ENCODE measurements at regions not wholly inside any gene's neighbourhood (a gene's known extent, or its start where the extent isn't known, plus 50 kb on each side); places are given as distances from the start of the nearest gene placed in this dataset.

- TF ChIP-seq CTCF (IDR thresholded peaks at IDR 0.05) = no peak
- TF ChIP-seq POLR2A (IDR thresholded peaks at IDR 0.05) = no peak
- TF ChIP-seq EP300 (IDR thresholded peaks at IDR 0.05) = no peak
- TF ChIP-seq POLR2AphosphoS5 (IDR thresholded peaks at IDR 0.05) = no peak
Observed at GRCh38 chr6:145498425-145498824, 236.9 kb downstream of the EPM2A start.

Measured in gastroesophageal sphincter (tissue), 3 donors.